ENCODE measurements at regions not wholly inside any gene's neighbourhood (a gene's known extent, or its start where the extent isn't known, plus 50 kb on each side); places are given as distances from the start of the nearest gene placed in this dataset.

GRCh38 chr4:111230265-111230664 is 607.4 kb upstream of the PITX2 start:
- TF ChIP-seq SAP30 (IDR thresholded peaks at IDR 0.05; ENCODE audit: insufficient read depth, insufficient replicate concordance, low read length) (no peak), ATF2 (IDR thresholded peaks at IDR 0.05; ENCODE audit: low read length) (no peak), SIRT6 (IDR thresholded peaks at IDR 0.05; ENCODE audit: low read length) (no peak), CTCF (IDR thresholded peaks at IDR 0.05; ENCODE audit: control extremely low read depth in 1 of 3, insufficient read depth in 1 of 3, low read depth in 1 of 3, low read length in 3 of 3) (no peak), SIX5 (IDR thresholded peaks at IDR 0.05; ENCODE audit: low read depth, low read length) (no peak), FOSL1 (IDR thresholded peaks at IDR 0.05; ENCODE audit: insufficient read depth, low read depth, low read length) (no peak), POLR2A (IDR thresholded peaks at IDR 0.05; ENCODE audit: control extremely low read depth in 1 of 2, low read depth in 2 of 2, low read length in 2 of 2) (no peak), RFX5 (IDR thresholded peaks at IDR 0.05; ENCODE audit: borderline replicate concordance, low read depth, low read length) (no peak)
